HEK293 (cell line): ENCODE measurements at regions not wholly inside any gene's neighbourhood (a gene's known extent, or its start where the extent isn't known, plus 50 kb on each side); places are given as distances from the start of the nearest gene placed in this dataset.

Experiments used
- CTCF ChIA-PET: fragments of 350-600 bp; formaldehyde crosslinking; extraction: SDS; loops from one replicate; lab custom pipeline; 2021; ENCODE audit warnings: antibody characterized with exemption; lab: Yijun Ruan, JAX
- POLR2A ChIA-PET: fragments of 300-600 bp; formaldehyde crosslinking; extraction: SDS; loops from one replicate; lab custom pipeline; 2020; ENCODE audit warnings: antibody characterized with exemption, inconsistent platforms; lab: Yijun Ruan, JAX
- H3K27ac ChIP-seq: fragments of 200-500 bp; sonication (Bioruptor generic); 2 replicates; pipeline ENCODE4 v1.5.1; 2014; ENCODE audit warnings: low read depth, low read length, control low read depth, inconsistent platforms; ENCODE audit errors: extremely low read depth
- H3K36me3 ChIP-seq, 2 experiments: fragments of 200-500 bp in 1 of 2; sonication (Bioruptor generic) in 1 of 2; 1 replicate in 1 of 2; 2 replicates in 1 of 2; pipeline ENCODE4 v1.5.1; 2014 to 2017; ENCODE audit warnings: inconsistent platforms in 2 of 2, low read length in 2 of 2; ENCODE audit not compliant: control insufficient read depth in 2 of 2, insufficient read depth in 1 of 2
- H3K4me1 ChIP-seq: fragments of 200-500 bp; sonication (Bioruptor generic); 2 replicates; pipeline ENCODE4 v1.5.1; 2014; ENCODE audit warnings: mild to moderate bottlenecking, low read length, inconsistent platforms; ENCODE audit not compliant: control insufficient read depth, insufficient read depth
- H3K4me3 ChIP-seq: 2 replicates; pipeline ENCODE4 v1.5.1; 2011; ENCODE audit warnings: low read depth, mild to moderate bottlenecking, control low read depth, low read length, moderate library complexity
- H3K9me3 ChIP-seq: fragments of 200-500 bp; sonication (Bioruptor generic); 2 replicates; pipeline ENCODE4 v1.5.1; 2014; ENCODE audit warnings: low read depth, low read length, inconsistent platforms; ENCODE audit not compliant: control insufficient read depth, insufficient read depth
- BCL11A ChIP-seq: fragments of 450-650 bp; formaldehyde crosslinking; IDR thresholded peaks from 2 replicates; pipeline ENCODE4 v1.5.1; 2016; ENCODE audit warnings: low read depth, missing biosample characterization, missing genetic modification characterization
- ELK4 ChIP-seq: IDR thresholded peaks from 2 replicates; pipeline ENCODE4 v1.6.1; 2011; ENCODE audit warnings: mild to moderate bottlenecking, low read depth, low read length, borderline replicate concordance
- GLIS1 ChIP-seq: fragments of 450-650 bp; formaldehyde crosslinking; IDR thresholded peaks from 2 replicates; pipeline ENCODE4 v1.5.1; 2016; ENCODE audit warnings: missing biosample characterization, missing genetic modification characterization
- HOXA7 ChIP-seq: sonication (generic); formaldehyde crosslinking; IDR thresholded peaks from 2 replicates; pipeline ENCODE4 v1.8.1; 2022; ENCODE audit warnings: missing genetic modification reagents, borderline replicate concordance
- HOXD13 ChIP-seq: sonication (generic); formaldehyde crosslinking; IDR thresholded peaks from 2 replicates; pipeline ENCODE4 v1.8.0; 2022; ENCODE audit warnings: missing genetic modification reagents, borderline replicate concordance
- INSM2 ChIP-seq: fragments of 450-650 bp; formaldehyde crosslinking; IDR thresholded peaks from 2 replicates; pipeline ENCODE4 v1.5.1; 2016; ENCODE audit warnings: missing biosample characterization, missing genetic modification characterization
- TCF7L2 ChIP-seq: IDR thresholded peaks from 2 replicates; pipeline ENCODE4 v1.6.1; 2011; ENCODE audit warnings: low read depth, mild to moderate bottlenecking, inconsistent platforms, low read length, moderate library complexity, borderline replicate concordance
- YY2 ChIP-seq: fragments of 450-650 bp; formaldehyde crosslinking; IDR thresholded peaks from 2 replicates; pipeline ENCODE4 v1.5.1; 2016; ENCODE audit warnings: missing biosample characterization, missing genetic modification characterization
- ZBTB10 ChIP-seq: fragments of 450-650 bp; formaldehyde crosslinking; IDR thresholded peaks from 2 replicates; pipeline ENCODE4 v1.5.1; 2016; ENCODE audit warnings: missing biosample characterization, missing genetic modification characterization
- ZBTB20 ChIP-seq: fragments of 450-650 bp; formaldehyde crosslinking; IDR thresholded peaks from 2 replicates; pipeline ENCODE4 v1.5.1; 2016; ENCODE audit warnings: missing biosample characterization, missing genetic modification characterization
- ZNF146 ChIP-seq: fragments of 450-650 bp; formaldehyde crosslinking; IDR thresholded peaks from 2 replicates; pipeline ENCODE4 v1.5.1; 2016; ENCODE audit warnings: missing biosample characterization, missing genetic modification characterization
- ZNF175 ChIP-seq: fragments of 450-650 bp; formaldehyde crosslinking; IDR thresholded peaks from 2 replicates; pipeline ENCODE4 v1.5.1; 2016; ENCODE audit warnings: missing biosample characterization, missing genetic modification characterization
- ZNF214 ChIP-seq: fragments of 450-650 bp; formaldehyde crosslinking; IDR thresholded peaks from 2 replicates; pipeline ENCODE4 v1.5.1; 2017; ENCODE audit warnings: missing biosample characterization, mild to moderate bottlenecking, missing genetic modification characterization, borderline replicate concordance
- ZNF335 ChIP-seq: fragments of 450-650 bp; formaldehyde crosslinking; conservative IDR thresholded peaks from 2 replicates; pipeline ENCODE4 v1.5.1; 2016; ENCODE audit warnings: missing biosample characterization, missing genetic modification characterization
- ZNF37A ChIP-seq: fragments of 450-650 bp; IDR thresholded peaks from 2 replicates; pipeline ENCODE4 v1.5.1; 2018; ENCODE audit warnings: missing biosample characterization, missing genetic modification characterization
- ZNF391 ChIP-seq: fragments of 450-650 bp; formaldehyde crosslinking; IDR thresholded peaks from 2 replicates; pipeline ENCODE4 v1.5.1; 2016; ENCODE audit warnings: low read depth, missing biosample characterization, missing genetic modification characterization, borderline replicate concordance
- ZNF561 ChIP-seq: fragments of 450-650 bp; IDR thresholded peaks from 2 replicates; pipeline ENCODE4 v1.5.1; 2018; ENCODE audit warnings: missing biosample characterization, missing genetic modification characterization, borderline replicate concordance
- ZNF585B ChIP-seq: fragments of 450-650 bp; formaldehyde crosslinking; IDR thresholded peaks from 2 replicates; pipeline ENCODE4 v1.5.1; 2016; ENCODE audit warnings: missing biosample characterization, missing genetic modification characterization
- ZNF645 ChIP-seq: fragments of 450-650 bp; formaldehyde crosslinking; IDR thresholded peaks from 2 replicates; pipeline ENCODE4; 2016; ENCODE audit warnings: missing biosample characterization, missing genetic modification characterization
- ZNF658 ChIP-seq: fragments of 450-650 bp; formaldehyde crosslinking; IDR thresholded peaks from 2 replicates; pipeline ENCODE4; 2016; ENCODE audit warnings: missing biosample characterization, missing genetic modification characterization
- ZNF660 ChIP-seq: fragments of 450-650 bp; IDR thresholded peaks from 2 replicates; pipeline ENCODE4 v1.5.1; 2018; ENCODE audit warnings: missing biosample characterization, mild to moderate bottlenecking, missing genetic modification characterization
- ZNF664 ChIP-seq: fragments of 450-650 bp; formaldehyde crosslinking; IDR thresholded peaks from 2 replicates; pipeline ENCODE4 v1.5.1; 2016; ENCODE audit warnings: missing biosample characterization, missing genetic modification characterization
- ZNF837 ChIP-seq: fragments of 450-650 bp; formaldehyde crosslinking; IDR thresholded peaks from 2 replicates; pipeline ENCODE4 v1.5.1; 2016; ENCODE audit warnings: missing biosample characterization, missing genetic modification characterization
- ZSCAN18 ChIP-seq: fragments of 450-650 bp; formaldehyde crosslinking; IDR thresholded peaks from 2 replicates; pipeline ENCODE4 v1.5.1; 2016; ENCODE audit warnings: missing biosample characterization, missing genetic modification characterization

GRCh38 chr11:22974251-22974650, 114.0 kb upstream of the CCDC179 start:
- H3K36me3 ChIP-seq: no peaks in the 10 kb centered on the region
- H3K9me3 ChIP-seq: no peaks in the 10 kb centered on the region
- POLR2A ChIA-PET: no interaction called here
- H3K4me1 ChIP-seq: no peaks in the 10 kb centered on the region
- TF ChIP-seq ZNF664 (tag by site-specific recombination) (no peak), ZNF658 (no peak), ZNF561 (tag by site-specific recombination) (no peak), INSM2 (tag by site-specific recombination) (no peak), ZNF175 (tag by site-specific recombination) (no peak), BCL11A (no peak), ZSCAN18 (tag by site-specific recombination) (no peak), YY2 (tag by site-specific recombination) (no peak), ZNF660 (tag by site-specific recombination) (no peak)
- H3K27ac ChIP-seq: no peak overlapping the region
- no peak overlapping the region for H3K4me3 ChIP-seq
- CTCF ChIA-PET: no interaction called here

- POLR2A ChIA-PET: no interaction called here
- TF ChIP-seq ZNF335 (tag by site-specific recombination): no peak
- no peak for TF ChIP-seq ZNF837 (tag by site-specific recombination)
- TF ChIP-seq GLIS1 (tag by site-specific recombination): no peak
- no peak for TF ChIP-seq ZBTB20 (tag by site-specific recombination)
- no peak for TF ChIP-seq ZSCAN18 (tag by site-specific recombination)
- no peak for TF ChIP-seq YY2 (tag by site-specific recombination)
- TF ChIP-seq, all 188 proteins: peak for 0
Observed at GRCh38 chr11:22976146-22976545, 115.9 kb upstream of the CCDC179 start.

GRCh38 chr11:22982903-22983302, 122.6 kb upstream of the CCDC179 start:
- ChIA-PET POLR2A (no interaction called here), CTCF (no interaction called here)
- H3K27ac ChIP-seq: no peak overlapping the region
- no peaks in the 10 kb centered on the region for H3K4me1 ChIP-seq
- H3K9me3 ChIP-seq: no peaks in the 10 kb centered on the region
- no peak overlapping the region for H3K4me3 ChIP-seq
- TF ChIP-seq ZNF214 (tag by site-specific recombination) (no peak), TCF7L2 (no peak), ELK4 (no peak), ZNF146 (tag by site-specific recombination) (no peak), HOXD13 (CRISPR knock-in tag) (no peak), ZNF37A (tag by site-specific recombination) (no peak), ZNF585B (no peak), ZNF645 (tag by site-specific recombination) (no peak), HOXA7 (CRISPR knock-in tag) (no peak), ZBTB10 (tag by site-specific recombination) (no peak), ZNF391 (tag by site-specific recombination) (no peak)
- no peaks in the 10 kb centered on the region for H3K36me3 ChIP-seq

More at GRCh38 chr11:22976146-22976545, 115.9 kb upstream of the CCDC179 start:
- Histone ChIP-seq H3K9me3 (no peaks in the 10 kb centered on the region), H3K4me1 (no peaks in the 10 kb centered on the region), H3K4me3 (no peak overlapping the region), H3K27ac (no peak overlapping the region), H3K36me3 (no peaks in the 10 kb centered on the region)
- CTCF ChIA-PET: no interaction called here
